ENCODE measurements at regions not wholly inside any gene's neighbourhood (a gene's known extent, or its start where the extent isn't known, plus 50 kb on each side); places are given as distances from the start of the nearest gene placed in this dataset.

DNA sequence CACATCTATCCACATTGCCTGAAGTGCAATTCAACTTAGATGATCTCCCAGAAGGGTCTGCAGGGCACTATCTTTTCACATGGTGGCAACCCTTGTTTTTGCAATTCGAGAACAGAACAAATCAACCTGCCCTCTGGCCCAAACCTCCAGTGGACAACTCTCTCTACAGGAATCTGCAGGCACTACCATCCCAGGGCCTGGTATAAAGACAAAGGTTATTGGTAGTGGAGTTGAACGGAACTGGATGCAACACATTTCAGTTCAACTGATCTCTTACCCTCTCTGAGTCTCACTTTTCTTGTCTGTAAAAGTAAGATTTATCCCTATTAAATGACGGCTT, 153.2 kb upstream of the EGFLAM start:
- TF ChIP-seq, protein P1, sequence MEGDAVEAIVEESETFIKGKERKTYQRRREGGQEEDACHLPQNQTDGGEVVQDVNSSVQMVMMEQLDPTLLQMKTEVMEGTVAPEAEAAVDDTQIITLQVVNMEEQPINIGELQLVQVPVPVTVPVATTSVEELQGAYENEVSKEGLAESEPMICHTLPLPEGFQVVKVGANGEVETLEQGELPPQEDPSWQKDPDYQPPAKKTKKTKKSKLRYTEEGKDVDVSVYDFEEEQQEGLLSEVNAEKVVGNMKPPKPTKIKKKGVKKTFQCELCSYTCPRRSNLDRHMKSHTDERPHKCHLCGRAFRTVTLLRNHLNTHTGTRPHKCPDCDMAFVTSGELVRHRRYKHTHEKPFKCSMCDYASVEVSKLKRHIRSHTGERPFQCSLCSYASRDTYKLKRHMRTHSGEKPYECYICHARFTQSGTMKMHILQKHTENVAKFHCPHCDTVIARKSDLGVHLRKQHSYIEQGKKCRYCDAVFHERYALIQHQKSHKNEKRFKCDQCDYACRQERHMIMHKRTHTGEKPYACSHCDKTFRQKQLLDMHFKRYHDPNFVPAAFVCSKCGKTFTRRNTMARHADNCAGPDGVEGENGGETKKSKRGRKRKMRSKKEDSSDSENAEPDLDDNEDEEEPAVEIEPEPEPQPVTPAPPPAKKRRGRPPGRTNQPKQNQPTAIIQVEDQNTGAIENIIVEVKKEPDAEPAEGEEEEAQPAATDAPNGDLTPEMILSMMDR (conservative IDR thresholded peaks at IDR 0.05; ENCODE audit: low read length): no peak
- H3K4me3 ChIP-seq (ENCODE audit: low read length): no peak overlapping the region
- DNase-seq (ENCODE audit: low read depth): no peak

DNA sequence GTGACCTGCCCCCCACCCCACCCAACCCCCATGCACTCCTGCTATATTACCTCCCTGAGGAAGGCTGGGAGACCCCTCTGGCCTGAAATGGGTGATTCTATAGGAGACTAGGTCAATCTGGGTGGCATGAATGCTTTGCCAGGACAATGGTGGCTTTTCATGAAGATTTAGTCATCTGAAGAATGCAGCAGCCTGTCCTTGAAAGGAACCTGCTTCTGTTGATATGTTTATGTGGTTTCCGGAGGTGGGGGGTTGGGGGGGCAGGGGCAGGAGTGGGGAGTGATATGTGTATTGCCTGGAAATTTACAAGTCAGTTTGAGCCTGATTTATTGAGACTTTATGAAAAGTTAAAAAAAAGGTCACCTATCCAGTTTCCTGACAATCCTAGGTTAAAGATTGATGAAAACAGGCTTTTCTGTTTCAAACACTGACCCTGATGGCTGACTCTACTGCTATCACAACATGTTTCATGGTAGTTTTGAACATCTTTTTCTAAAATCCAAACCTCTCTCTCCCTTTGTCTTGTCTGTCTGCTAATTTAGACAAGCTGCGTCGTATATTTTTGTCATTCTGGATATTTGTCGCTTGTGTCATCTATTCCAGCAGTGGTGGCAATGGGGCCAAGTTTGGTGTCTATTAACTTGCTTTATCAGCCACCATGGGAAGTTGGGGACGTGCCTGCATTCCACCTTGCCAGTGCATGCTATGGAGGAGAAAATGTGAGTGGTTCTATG, 153.7 kb upstream of the EGFLAM start:
- DNase-seq (ENCODE audit: low read depth): no peak
- TF ChIP-seq, protein P1 (conservative IDR thresholded peaks at IDR 0.05; ENCODE audit: low read length): no peak
- no peak overlapping the region for H3K4me3 ChIP-seq (ENCODE audit: low read length)

DNA sequence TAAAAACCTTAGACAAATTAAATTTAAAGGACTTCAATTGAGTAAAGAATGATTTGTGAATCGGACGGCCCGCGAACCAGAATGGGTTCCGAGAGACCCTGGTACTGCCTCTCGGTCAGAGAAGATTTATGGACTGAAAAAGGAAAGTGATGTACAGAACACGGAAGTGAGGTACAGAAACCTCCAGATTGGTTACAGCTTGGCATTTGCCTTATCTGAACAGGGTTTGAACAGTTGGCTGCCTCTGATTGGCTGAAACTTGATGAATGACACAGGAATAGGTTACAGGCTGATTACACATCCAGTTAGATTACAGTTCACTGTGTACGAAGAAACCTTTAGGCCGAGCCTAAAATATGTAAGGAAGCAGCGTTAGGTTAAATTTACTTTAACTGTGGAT, 156.5 kb upstream of the EGFLAM start:
- DNase-seq (ENCODE audit: low read depth): no peak
- H3K4me3 ChIP-seq (ENCODE audit: low read length): no peak overlapping the region
- TF ChIP-seq, protein P1 (conservative IDR thresholded peaks at IDR 0.05; ENCODE audit: low read length): no peak

DNA sequence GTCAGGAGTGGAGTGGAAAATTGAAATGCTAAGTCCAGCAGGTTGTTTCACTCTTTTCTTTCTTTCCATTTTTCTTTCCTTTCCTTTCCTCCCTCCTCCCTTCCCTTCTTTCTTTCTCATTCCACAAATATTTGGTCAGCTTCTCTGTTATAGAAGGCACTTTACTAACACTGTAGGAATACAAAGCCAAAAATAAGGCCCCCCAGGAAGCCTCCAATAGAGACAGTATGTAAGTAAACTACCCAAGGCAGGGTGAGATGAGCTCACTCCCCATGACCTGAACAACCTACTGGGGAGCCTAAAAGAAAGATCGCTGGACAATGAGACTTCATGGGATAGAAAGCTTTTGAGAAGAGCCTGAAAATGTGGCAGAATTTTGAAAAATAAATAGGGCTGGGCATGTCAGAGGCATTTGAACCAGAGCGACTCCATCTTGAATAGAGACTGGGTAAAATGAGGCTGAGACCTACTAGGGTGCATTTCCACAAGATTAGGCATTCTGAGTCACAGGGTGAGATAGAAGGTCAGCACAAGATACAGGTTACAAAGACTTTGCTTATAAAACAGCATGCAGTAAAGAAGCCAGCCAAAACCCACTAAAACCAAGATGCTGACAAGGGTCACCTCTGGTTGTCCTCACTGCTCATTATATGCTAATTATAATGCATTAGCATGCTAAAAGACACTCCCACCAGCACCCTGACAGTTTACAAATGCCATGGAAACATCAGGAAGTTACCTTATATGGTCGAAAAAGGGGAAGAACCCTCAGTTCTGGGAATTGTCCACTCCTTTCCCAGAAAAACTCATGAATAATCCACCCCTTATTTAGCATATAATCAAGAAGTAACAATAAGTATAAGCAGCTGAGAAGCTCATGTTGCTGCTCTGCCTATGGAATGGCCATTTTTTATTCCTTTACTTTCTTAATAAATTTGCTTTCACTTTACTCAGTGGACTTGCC, 158.9 kb upstream of the EGFLAM start:
- TF ChIP-seq, protein P1 (conservative IDR thresholded peaks at IDR 0.05; ENCODE audit: low read length): no peak
- no peak overlapping the region for H3K4me3 ChIP-seq (ENCODE audit: low read length)
- no peak for DNase-seq (ENCODE audit: low read depth)

DNA sequence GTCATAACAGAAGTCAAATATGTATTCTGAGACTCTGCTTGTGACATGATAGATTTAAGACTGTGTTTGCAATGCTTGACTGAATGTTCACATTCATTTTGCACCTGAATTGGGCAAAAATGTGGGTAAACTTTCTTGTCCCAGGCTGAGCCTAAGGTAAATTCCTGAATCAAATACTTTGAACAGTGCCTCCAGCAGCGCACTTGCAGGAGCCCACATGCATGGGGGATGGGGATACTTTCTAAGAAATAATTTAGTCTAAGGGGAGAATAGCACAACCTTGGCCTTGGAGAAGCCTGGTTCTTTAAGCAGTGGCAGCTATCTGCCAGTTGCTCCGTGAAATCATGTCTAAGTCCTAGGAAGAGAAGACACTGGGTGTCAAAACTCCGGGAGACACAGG, 163.5 kb upstream of the EGFLAM start:
- TF ChIP-seq, protein P1 (conservative IDR thresholded peaks at IDR 0.05; ENCODE audit: low read length): no peak
- DNase-seq (ENCODE audit: low read depth): no peak
- no peak overlapping the region for H3K4me3 ChIP-seq (ENCODE audit: low read length)

DNA sequence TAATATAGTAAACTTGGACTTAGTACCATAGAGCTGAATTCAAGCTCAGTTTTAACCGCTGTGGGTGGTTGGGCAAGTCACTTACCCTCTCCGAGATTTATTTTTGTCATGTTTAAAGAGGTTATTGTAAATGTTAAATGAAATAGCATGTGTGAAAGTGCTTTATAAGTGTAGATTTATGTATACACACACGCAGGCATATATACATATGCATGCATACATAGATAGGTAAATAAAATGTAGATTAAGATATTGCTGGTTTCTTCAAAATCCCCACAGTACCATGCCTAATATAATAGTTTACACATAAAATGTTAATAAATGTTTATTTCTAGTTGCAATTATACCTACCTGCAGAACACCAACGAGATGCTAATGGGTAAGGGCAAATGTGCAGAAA, 164.5 kb upstream of the EGFLAM start:
- TF ChIP-seq, protein P1 (conservative IDR thresholded peaks at IDR 0.05; ENCODE audit: low read length): no peak
- no peak overlapping the region for H3K4me3 ChIP-seq (ENCODE audit: low read length)
- no peak for DNase-seq (ENCODE audit: low read depth)
